ENCODE measurements at regions not wholly inside any gene's neighbourhood (a gene's known extent, or its start where the extent isn't known, plus 50 kb on each side); places are given as distances from the start of the nearest gene placed in this dataset.

- TF ChIP-seq POLR2A (IDR thresholded peaks at IDR 0.05) (no peak), CTCF (IDR thresholded peaks at IDR 0.05) (no peak)
These were observed 244.2 kb downstream of the SPRY1 start for GRCh38 chr4:123640824-123641223.

Measured in esophagus squamous epithelium (tissue), 4 donors.